Non-pigmented ciliary epithelial cell (primary cell): ENCODE measurements at regions not wholly inside any gene's neighbourhood (a gene's known extent, or its start where the extent isn't known, plus 50 kb on each side); places are given as distances from the start of the nearest gene placed in this dataset.
"Not testable (repeated sequence)": the region's sequence is repeated elsewhere in the genome, so short reads cannot be mapped to it uniquely, and the experiment has no call there.

ENCODE experiments used
- DNase-seq: peaks from one replicate; pipeline ENCODE4 v3.0.0-alpha.2; 2010; ENCODE audit warnings: low read depth

DNA sequence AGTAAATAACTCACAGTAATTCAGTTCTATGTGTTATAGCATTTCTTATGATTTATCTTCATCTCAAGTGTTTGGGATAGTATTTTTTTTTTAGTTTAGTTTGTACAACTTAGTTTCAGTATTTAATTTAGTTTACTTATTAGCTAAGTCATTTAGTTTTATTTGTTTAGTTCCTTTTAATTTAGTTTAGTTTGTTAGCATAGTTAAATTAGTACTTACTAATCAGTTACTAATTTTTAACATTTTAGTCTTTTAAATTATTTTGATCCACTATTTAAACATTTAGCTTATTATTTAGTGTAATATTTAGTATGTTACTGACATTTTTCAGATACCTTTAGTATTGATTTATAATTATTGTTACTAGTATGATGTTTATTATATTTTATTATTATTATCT, 85.2 kb upstream of the SIPA1L2 start:
- DNase-seq = no peak

- DNase-seq = not testable (repeated sequence)
Observed at GRCh38 chr1:232717911-232718310, 87.3 kb upstream of the MAP10 start.

DNA sequence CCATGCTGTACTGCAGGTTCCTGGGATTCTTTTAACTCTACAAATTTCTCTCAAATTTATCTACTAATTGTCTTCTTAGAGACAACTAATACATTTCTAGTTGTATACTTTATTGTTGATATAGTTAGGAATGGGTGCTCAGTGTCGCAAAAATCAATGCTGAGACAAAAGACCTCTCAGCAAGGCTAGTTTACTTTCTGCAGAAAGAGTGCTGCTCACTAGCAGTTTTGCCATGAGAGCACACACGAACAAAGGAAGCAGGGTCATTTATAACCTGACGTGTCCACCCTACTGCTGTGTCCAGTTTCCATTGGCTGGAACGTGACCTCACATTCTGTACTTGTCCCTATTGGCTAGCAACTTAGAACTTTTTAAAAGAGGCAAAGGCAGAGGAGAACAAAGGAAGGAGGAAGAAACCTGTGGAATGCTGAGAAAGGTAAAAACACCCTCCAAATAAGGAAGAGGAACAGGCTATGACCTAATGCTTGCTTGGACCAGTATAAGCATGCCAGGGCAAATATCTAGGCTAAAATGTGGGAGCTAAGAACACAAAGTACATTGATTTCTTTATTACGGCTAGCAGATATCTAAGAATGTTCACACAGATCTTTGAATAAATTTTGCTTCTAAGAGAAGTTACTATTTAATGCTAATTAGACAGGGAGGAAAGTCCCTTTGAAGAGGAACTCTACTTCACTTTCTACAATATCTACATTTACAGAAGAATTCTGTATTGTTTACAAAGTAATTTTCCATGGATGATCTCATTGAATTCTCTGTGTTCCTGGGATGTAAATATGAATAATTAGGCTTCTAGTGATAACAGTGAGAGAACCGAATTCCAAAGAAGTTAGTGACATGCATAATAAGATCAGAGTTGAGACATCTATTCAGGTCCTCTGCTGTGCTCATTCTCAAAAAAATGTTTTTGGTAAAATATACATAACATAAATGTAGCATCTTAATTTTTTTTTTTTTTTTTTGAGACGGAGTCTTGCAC, 86.0 kb upstream of the MAP10 start:
- no peak for DNase-seq

GRCh38 chr1:232722626-232723025, 82.6 kb upstream of the MAP10 start:
- no peak for DNase-seq

GRCh38 chr1:232725305-232726047, 79.7 kb upstream of the MAP10 start:
- no peak for DNase-seq

DNA sequence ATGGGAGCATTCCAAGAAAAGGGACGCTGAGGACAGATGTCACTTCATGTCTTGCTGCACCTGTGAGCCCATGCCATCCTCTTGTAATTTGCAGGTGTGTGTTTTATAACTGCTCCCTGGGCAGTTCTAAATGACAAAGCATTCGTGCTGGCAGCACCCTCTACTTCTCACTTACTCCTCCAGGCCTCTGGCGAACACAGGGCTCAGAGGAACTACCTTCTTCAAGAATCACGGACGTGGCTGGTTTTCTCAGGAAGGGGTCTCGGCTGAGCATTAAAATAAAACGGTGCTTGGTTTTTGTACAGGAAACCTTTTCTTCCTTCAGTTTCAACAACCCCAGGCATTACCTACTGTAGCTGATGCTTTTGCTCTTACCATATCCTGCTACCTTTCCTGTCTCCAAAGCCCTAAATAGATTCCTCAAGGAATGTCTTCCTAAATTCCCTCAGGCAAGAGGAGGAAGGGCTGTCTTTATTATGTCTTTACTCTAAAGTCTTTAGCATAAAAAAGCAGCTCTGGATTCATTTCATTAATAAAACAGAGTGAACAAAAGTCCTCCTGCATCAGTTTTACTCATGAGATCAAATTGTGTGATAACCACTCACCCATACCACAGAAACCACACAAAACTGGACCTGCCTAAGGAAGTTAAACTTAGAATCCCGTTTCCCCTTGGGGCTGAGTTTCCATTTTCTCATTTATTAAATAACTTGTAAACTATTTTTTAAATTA, 79.0 kb upstream of the MAP10 start:
- no peak for DNase-seq

DNA sequence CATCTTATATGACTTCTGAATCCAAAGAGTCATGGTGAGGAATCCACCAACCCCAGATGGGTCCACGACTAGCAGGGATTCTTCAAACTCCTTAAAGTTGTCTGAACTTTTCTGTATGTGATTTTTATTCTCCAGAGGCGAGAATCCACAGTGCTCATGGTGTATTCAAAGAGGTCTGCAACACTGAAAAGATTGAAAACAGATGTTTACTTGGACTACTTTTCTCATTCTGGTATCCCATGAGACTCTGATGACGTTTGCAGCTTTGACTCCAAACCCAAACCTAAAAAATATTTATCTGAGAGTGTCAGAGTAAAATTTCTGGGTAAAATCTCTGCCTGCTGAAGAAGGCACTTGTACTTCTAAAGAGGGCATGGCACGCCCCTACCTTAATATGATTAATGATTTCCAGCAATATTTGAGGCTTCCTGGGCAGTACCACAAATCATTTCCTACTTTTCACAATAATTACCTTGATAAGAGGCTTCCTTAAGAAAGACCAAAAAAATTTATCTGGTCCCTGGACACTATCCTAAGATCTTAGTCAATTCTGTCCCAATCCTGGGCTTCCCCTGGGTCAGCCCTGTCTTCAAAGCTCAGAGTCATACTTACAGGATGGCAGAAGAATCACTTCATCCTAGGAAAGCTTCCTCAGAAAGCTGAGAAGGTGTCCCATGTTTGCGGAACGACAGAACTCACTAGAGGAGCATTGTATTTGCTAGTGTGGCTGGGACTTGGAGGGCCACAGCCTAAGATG, 76.5 kb upstream of the MAP10 start:
- no peak for DNase-seq

GRCh38 chr1:232732344-232732910, 72.8 kb upstream of the MAP10 start:
- DNase-seq = no peak

- DNase-seq = no peak
Observed at GRCh38 chr1:232737917-232738316, 67.3 kb upstream of the MAP10 start.

DNA sequence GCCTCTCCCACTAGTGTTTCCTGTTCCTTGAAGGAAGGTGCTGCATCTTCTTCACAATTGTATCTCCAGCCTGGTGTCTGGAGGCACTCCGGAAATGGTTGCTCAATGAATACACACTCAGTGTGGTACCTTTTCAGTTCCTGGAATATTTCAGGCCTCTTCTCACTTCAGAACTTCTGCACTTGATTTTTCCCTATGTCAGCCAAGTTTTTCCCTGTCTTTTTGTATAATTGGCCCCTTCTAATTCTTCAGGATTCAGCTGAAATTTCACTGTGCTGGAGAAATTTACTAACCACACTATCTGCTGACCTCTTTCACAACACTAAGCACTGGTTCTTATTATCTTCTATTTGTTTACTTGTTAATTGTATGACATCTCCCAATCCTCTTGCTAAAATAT, 61.2 kb upstream of the MAP10 start:
- no peak for DNase-seq

DNA sequence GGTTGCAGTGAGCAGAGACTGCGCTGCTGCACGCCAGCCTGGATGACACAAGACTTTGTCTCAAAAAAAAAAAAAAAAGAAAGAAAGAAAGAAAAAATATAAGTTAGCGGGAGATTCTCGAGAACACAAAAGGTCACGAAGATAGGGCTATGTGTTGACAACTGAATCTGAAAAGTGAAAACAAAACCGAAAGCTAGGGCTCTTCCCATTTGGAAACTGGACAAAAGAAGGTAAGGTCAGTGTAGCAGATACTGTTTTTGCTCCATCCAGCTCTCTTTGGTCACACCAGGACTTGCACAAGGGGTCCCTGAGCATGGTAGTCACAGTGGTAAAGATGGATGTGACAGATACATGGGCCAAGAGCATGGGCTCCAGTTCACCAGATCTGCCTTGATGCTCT, 60.4 kb upstream of the MAP10 start:
- DNase-seq = no peak

DNA sequence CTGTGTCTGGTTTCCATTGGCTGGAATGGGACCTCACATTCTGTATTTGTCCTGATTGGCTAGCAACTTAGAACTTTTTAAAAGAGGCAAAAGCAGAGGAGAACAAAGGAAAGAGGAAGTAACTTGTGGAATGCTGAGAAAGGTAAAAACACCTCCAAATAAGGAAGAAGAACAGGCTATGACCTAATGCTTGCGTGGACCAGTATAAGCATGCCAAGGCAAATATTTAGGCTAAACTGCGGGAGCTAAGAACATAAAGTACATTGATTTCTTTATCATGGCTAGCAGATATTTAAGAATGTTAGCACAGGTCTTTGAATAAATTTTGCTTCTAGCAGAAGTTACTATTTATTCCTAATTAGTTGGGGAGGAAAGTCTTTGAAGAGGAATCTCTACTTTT, 59.5 kb upstream of the MAP10 start:
- not testable (repeated sequence) for DNase-seq

DNA sequence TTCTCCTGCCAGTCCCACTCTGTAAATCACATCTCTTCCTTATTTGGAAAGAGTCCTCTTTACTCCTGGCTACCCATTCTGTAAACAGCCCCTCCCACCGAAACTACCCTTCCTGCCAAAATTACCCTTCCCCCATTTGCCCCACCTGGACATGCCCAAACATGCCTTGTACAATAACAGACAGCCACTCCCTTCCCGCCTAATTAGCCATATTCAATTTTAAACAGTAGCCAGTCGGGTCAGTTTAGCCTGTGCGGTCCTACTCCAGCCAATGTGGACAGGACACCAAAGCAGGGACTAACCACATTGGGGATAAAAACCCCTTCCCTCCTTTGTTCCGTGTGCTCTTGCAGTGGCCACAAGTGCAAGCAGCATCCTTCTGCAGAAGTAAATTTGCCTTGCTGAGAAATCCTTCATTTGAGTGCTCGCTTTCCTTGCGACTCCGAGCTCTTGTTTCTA, 56.3 kb upstream of the MAP10 start:
- no peak for DNase-seq

DNA sequence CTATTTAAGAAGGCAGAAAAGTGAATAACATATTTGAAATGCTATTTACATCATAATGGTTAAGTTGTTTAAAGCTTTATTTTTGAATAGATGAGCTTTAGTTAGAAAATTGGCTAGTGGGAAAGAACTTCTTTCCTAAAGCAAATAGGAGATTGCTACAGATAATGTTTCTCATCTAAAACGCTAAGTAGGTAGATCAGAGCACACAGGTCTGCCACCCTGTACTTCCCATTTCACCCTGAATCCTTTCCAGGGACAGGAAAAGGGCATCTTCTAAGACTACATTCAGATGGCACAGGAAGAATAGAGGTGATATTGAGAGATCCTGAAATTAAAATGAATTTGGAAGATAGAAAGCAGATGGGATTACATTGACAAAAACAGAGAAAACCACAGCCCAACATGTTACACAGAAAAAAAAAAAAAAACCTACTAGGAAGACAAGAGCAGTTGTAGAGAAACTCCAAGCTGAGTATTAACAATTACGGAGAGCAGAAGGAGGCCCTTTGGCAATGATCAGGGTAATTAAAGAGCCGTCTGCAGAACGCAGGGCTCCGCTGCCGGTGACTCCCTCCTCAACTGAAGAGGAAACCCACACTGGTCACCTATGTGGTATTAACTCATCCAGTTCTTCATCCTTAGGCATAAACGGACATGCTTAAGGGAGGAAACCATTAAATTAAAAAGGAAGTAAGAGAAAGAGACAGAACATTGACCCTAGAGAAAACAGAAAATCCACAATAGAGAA, 53.6 kb upstream of the MAP10 start:
- no peak for DNase-seq

GRCh38 chr1:232752365-232752764, 52.9 kb upstream of the MAP10 start:
- DNase-seq = no peak

GRCh38 chr1:232754930-232755329, 50.3 kb upstream of the MAP10 start:
- DNase-seq = no peak
